Ectodermal cell (in vitro differentiated cells): ENCODE measurements at regions not wholly inside any gene's neighbourhood (a gene's known extent, or its start where the extent isn't known, plus 50 kb on each side); places are given as distances from the start of the nearest gene placed in this dataset.
"Not testable (repeated sequence)": the region's sequence is repeated elsewhere in the genome, so short reads cannot be mapped to it uniquely, and the experiment has no call there.

Experiments used
- H3K27ac ChIP-seq: 2 replicates; pipeline ENCODE4 v1.7.0; 2013; ENCODE audit warnings: mild to moderate bottlenecking, low read depth, low read length; ENCODE audit not compliant: insufficient read depth, poor library complexity, severe bottlenecking
- H3K27me3 ChIP-seq: 2 replicates; pipeline ENCODE4 v1.7.0; 2013; ENCODE audit warnings: mild to moderate bottlenecking, low read length; ENCODE audit not compliant: insufficient read depth, control insufficient read depth, poor library complexity, severe bottlenecking
- H3K36me3 ChIP-seq: one replicate; pipeline ENCODE4 v1.7.0; 2013; ENCODE audit warnings: low read length; ENCODE audit not compliant: control insufficient read depth, insufficient read depth
- H3K4me1 ChIP-seq: one replicate; pipeline ENCODE4 v1.7.0; 2013; ENCODE audit warnings: low read length; ENCODE audit not compliant: control insufficient read depth, insufficient read depth
- H3K4me3 ChIP-seq: 2 replicates; pipeline ENCODE4 v1.7.0; 2013; ENCODE audit warnings: low read depth, low read length, control low read depth; ENCODE audit not compliant: insufficient read depth
- H3K9me3 ChIP-seq: 2 replicates; pipeline ENCODE4 v1.7.0; 2013; ENCODE audit warnings: mild to moderate bottlenecking, low read length, moderate library complexity; ENCODE audit not compliant: control insufficient read depth
- WGBS, 2 experiments: methylation state at CpG; one replicate each; pipeline ENCODE4 v1.1.7; 2013; ENCODE audit warnings: missing lambda C conversion rate in 2 of 2; 5-methylcytosine and 5-hydroxymethylcytosine counted together

DNA sequence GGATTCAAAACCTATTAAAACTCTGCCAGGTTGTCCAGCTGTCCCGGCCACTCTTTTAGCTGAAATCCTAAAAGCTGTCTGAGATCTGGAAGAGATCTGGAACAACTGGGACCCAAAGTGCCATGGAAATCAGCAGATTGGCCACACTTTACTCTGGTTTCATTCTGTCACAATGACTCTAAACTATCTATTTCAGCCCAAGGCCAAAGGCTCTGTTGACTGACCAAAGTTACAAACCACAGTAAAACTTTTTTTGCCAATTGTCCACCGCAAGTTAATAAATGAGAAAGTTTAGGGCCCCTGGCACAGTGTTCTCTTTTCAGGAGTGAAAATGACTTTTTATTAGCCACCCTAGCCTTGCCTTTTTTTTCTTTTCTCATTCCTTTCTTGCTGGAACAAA is 113.4 kb upstream of the CPM start:
- WGBS, 2 experiments = 92 to 98% methylated on average over 2 of the region's 2 CpGs
- Histone ChIP-seq H3K27me3 (no peaks in the 10 kb centered on the region), H3K36me3 (no peaks in the 10 kb centered on the region), H3K4me1 (no peaks in the 10 kb centered on the region), H3K9me3 (no peaks in the 10 kb centered on the region), H3K27ac (no peak overlapping the region), H3K4me3 (no peak overlapping the region)

DNA sequence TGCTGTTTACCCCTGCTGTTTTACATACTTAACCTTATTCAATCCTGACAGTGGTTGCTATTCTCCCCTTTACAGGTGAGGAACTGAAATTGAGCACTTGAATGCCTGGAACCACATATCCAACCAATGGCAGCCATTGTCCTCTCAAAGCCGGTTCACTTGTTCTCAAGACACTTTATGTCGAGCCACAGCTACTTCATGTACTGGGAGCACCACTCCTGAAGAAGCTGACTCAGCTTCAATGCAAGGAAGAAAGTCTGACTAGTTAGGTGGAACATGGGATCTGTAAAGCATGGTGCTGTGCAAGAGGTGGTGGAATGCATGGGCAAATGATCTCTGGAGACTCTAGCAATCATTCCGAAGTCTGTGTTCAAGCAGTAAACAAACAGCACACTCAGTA is 113.9 kb upstream of the CPM start:
- Histone ChIP-seq H3K36me3 (no peaks in the 10 kb centered on the region), H3K4me3 (no peak overlapping the region), H3K27me3 (no peaks in the 10 kb centered on the region), H3K27ac (no peak overlapping the region), H3K4me1 (no peaks in the 10 kb centered on the region), H3K9me3 (no peaks in the 10 kb centered on the region)
- WGBS, 2 experiments = 92 to 94% methylated on average over 3 of the region's 3 CpGs

DNA sequence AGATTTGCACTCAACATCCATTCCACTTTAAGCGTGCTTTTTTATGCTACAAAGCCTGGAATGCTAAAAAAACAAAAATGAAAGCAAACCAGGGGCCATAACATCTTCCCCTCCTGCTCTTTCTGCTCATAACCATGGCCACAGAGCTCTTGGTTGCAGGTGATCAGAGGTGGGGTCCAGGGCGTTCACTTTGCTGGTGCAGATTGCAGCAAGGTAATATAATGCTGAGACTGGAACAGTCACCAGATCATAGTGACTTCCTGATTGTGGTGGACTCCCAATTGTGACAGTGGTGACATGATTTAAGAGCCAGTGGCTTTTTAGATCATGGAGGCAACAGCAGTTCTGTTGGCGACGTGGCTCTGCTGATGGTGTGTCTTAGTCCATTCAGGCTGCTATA is 115.0 kb upstream of the CPM start:
- no peaks in the 10 kb centered on the region for H3K27me3 ChIP-seq
- no peaks in the 10 kb centered on the region for H3K9me3 ChIP-seq
- WGBS, 2 experiments = 90 to 92% methylated on average over 4 of the region's 4 CpGs
- no peak overlapping the region for H3K4me3 ChIP-seq
- no peaks in the 10 kb centered on the region for H3K36me3 ChIP-seq
- H3K27ac ChIP-seq = no peak overlapping the region
- H3K4me1 ChIP-seq = no peaks in the 10 kb centered on the region

DNA sequence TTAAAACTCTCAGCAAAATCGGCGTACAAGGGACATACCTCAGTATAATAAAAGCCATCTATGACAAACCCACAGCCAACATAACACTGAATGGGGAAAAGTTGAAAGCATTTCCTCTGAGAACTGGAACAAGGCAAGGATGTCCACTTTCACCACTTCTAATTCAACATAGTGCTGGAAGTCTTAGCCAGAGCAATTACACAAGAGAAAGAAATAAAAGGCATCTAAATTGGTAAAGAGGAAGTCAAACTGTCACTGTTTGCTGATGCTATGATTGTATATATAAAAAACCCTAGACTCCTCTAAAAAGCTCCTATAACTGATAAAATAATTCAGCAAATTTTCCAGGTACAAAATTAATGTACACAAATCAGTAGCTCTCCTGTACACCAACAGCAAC is 116.9 kb upstream of the CPM start:
- H3K9me3 ChIP-seq, H3K27me3 ChIP-seq, H3K4me3 ChIP-seq, H3K27ac ChIP-seq, H3K36me3 ChIP-seq, H3K4me1 ChIP-seq: not testable (repeated sequence)
- WGBS, 2 experiments = 92 to 100% methylated on average over 2 of the region's 2 CpGs

DNA sequence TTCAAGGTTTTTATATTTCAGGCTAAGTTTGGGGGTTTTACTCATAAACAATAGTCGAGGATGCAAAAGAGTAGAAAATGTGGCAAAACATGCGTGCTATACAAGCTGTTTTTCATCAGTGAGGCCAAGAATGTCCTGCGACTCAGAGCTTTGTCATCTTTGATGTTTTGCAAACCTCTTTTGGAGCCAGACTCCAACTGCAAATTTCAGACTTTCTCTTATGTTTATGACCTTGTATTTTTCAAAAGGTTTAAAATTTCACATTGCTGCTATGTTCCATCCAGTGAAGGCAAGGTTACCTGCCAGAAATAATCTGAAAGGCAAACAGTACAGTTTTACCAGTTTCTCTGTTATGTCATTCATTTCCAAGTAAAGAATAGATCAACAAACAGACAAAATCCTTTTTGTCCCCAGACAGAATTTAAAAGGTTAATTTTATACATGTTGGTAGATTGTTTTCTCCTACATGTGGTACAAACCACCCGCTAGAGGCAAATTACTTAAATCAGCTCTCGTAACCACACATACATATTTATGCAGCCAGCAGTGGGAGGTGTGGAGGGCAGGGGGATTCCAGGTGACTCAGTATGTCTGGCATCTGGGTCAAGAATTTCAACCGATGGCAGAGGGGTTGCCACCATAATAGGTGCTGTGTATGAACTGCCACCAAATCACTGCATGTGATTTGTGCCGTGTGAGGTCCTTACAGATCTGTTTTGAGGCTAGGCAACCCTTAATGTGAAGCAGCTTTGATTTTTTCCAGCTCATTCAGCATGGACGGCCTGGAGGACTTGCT is 119.8 kb upstream of the CPM start:
- no peaks in the 10 kb centered on the region for H3K27me3 ChIP-seq
- H3K4me3 ChIP-seq = no peak overlapping the region
- WGBS, 2 experiments = 73 to 77% methylated on average over 6 to 8 of the region's 8 CpGs
- H3K36me3 ChIP-seq = no peaks in the 10 kb centered on the region
- no peaks in the 10 kb centered on the region for H3K4me1 ChIP-seq
- H3K27ac ChIP-seq = no peak overlapping the region
- no peaks in the 10 kb centered on the region for H3K9me3 ChIP-seq

DNA sequence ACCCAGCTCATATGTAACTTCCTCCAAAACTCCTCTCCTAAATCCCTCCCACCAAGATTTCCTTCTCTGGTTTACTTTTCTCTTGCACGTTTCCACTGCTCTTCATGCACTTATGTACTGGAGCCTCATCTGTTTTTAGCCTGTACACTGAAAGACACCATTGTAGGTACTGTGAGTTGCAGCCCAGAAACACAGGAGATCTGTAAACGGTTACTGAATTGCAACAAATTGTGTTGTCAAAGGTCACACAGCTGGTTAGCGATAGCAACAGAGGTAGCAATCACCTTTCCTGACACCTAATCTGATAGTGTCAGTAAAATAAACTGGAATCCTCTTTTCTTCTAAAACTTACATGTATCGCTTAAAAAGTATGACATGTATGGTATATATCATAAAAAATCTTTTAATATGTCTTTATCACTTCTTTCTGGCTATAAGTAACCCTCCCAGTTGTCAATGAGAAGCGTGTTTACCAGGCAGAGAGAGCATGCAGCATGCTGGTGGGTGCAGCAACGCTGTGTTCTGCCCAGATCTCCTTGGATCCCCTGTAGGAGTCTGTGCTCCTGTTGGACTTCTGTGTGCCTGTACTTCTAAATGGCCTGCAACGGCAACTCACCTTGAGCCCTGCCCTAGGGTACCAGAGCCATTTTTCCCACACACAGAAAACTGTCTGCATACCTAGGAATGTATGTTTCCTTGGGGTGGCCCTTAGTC is 121.5 kb upstream of the CPM start:
- WGBS, 2 experiments = 94 to 95% methylated on average over 6 of the region's 7 CpGs
- Histone ChIP-seq H3K27me3 (no peaks in the 10 kb centered on the region), H3K36me3 (no peaks in the 10 kb centered on the region), H3K4me3 (no peak overlapping the region), H3K4me1 (no peaks in the 10 kb centered on the region), H3K27ac (no peak overlapping the region), H3K9me3 (no peaks in the 10 kb centered on the region)

DNA sequence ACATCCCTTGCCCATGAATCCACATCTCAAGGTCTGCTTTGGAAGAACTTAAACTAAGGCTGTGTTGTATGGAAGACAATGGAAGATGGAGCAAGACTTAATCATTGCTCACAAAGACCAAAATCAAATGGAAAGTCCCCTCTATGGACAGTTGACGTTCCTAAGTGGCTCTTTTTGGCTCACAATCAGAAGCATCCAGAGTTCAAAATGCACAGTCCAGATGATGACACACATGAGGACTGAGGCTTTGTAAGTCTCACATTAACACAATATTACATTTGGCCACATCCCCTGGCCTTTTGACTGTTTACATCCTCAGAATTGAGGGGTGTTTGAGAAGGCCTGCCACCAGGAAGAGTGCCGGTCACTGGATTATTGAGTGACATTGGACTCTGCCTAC is 122.3 kb upstream of the CPM start:
- Histone ChIP-seq H3K4me1 (no peaks in the 10 kb centered on the region), H3K27me3 (no peaks in the 10 kb centered on the region), H3K36me3 (no peaks in the 10 kb centered on the region), H3K9me3 (no peaks in the 10 kb centered on the region), H3K4me3 (no peak overlapping the region), H3K27ac (no peak overlapping the region)
- 92 to 96% methylated on average over 2 of the region's 2 CpGs for WGBS, 2 experiments

DNA sequence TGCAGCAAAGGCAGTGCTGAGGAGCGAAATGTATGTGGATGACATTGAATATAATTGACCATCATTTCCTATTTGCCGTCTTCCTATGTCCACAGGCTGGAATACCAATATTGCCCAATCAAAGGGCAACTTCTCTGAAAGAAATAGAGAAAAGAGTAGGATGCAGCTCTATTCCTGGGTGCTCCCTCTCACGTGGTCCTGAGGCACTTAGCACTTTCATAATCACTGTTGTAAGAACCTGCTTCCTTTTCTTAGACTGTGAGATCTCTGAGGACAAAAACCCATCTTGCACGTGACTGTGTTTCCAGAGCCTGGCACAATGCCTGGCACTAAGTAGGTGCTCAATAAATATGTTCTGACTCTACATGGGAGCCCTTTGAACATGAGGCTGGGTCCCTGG is 122.7 kb upstream of the CPM start:
- Histone ChIP-seq H3K27me3 (no peaks in the 10 kb centered on the region), H3K36me3 (no peaks in the 10 kb centered on the region), H3K4me1 (no peaks in the 10 kb centered on the region), H3K4me3 (no peak overlapping the region), H3K27ac (no peak overlapping the region), H3K9me3 (no peaks in the 10 kb centered on the region)
- 92 to 95% methylated on average over 4 of the region's 4 CpGs for WGBS, 2 experiments

DNA sequence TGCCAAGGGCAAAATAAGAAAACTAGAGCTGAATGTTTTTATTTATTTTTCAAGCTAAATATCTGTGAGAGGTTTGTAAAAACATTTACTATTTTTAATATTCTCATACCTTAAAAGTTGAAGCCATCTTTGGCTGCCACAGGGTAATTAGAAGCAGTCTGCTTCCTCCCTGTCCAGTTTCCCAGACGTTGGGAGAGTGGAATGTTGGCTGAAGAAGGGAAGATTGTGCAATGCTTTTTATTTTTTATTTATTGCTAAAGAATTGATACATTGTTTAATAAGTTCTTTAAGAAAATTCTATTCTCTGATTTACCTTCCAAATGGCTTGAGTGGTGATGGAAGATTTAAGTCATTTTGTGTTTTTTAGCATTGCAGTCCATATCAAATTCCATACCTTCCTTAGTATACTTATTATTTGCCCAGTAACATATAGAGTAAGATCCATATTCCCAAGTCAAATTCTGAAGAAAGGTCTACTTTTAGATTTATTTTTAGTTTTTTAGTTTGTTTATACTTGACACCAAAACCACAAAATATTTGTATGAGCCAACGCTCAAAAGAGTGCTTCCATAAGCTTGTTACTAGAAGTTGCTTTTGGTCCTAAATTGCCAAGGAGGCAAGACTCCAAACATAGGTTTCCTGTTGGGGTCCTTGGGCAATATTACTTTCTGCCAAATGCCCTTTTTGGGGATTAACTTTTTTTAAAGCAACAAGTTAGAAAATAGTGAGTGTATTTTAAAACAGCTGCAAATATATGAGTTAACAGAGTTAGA is 124.0 kb upstream of the CPM start:
- no peak overlapping the region for H3K27ac ChIP-seq
- H3K4me1 ChIP-seq = no peaks in the 10 kb centered on the region
- H3K9me3 ChIP-seq = no peaks in the 10 kb centered on the region
- WGBS, 2 experiments = 89 to 96% methylated on average over 1 of the region's 2 CpGs
- no peak overlapping the region for H3K4me3 ChIP-seq
- no peaks in the 10 kb centered on the region for H3K36me3 ChIP-seq
- no peaks in the 10 kb centered on the region for H3K27me3 ChIP-seq

DNA sequence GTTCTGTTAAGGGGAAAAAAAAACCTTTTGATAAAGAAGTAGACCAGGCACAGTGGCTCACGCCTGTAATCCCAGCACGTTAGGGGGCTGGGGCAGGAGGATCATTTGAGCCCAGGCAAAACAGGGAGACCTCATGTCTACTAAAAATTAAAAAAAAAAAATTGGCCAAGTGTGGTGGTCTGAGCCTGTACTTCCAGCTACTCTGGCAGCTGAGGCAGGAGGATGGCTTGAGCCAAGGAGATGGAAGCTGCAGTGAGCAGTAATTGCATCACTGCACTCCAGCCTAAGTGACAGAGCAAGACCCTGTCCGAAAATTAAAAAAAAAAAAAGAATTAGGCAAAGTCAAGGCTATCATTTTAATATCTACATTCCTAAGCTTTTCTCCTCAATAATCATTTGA is 124.8 kb upstream of the CPM start:
- Histone ChIP-seq H3K36me3 (no peaks in the 10 kb centered on the region), H3K27me3 (no peaks in the 10 kb centered on the region), H3K9me3 (no peaks in the 10 kb centered on the region), H3K4me1 (no peaks in the 10 kb centered on the region), H3K27ac (no peak overlapping the region), H3K4me3 (no peak overlapping the region)
- 81 to 93% methylated on average over 3 of the region's 3 CpGs for WGBS, 2 experiments
